Stomach (tissue), 4 donors: ENCODE measurements at regions not wholly inside any gene's neighbourhood (a gene's known extent, or its start where the extent isn't known, plus 50 kb on each side); places are given as distances from the start of the nearest gene placed in this dataset.

Experiments used
- EP300 ChIP-seq: sonication (generic); formaldehyde crosslinking; IDR thresholded peaks from one replicate; pipeline ENCODE4 v1.6.1; 2017; ENCODE audit warnings: antibody characterized with exemption
- POLR2A ChIP-seq, 4 donors: fragments of 450-650 bp; IDR thresholded peaks; one replicate each; pipeline ENCODE4 v1.6.1; 2016; ENCODE audit warnings: antibody characterized with exemption in 4 of 4, control low read depth in 2 of 4, mild to moderate bottlenecking in 1 of 4, moderate library complexity in 1 of 4

DNA sequence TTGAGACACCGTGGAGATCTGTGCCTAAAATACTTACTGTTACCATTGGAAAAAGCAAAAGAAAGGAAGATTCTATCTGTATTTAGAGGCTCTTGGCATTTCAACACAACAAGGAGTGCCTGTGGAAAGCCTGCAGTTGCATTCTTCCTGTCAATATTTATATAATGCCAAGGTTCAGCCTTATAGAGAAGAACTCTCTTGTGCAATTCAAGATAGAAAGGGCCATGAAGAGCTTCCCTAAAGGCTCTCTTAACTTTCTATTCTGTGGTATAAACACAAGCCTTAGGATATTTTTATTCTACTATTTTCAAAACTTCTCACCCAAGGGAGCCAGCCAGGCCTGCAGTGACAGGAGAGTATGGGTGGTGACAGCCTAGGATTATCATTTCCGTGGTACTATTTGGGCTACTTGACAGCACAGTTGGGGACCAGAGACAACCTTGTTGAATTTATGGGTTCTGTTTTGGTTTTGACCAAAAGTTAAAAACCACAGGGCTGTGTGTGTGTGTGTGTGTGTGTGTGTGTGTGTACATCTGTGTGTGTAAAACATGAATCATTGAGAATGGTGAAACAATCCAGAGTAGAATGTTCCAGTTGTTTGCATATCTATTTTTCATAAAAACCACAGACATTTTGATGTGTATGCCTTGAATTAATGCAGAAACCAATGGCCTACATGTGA lies 700.9 kb upstream of the SLC35B3 start:
- TF ChIP-seq POLR2A (IDR thresholded peaks at IDR 0.05) (no peak), EP300 (no peak)
